PC-3 (cell line): ENCODE measurements at regions not wholly inside any gene's neighbourhood (a gene's known extent, or its start where the extent isn't known, plus 50 kb on each side); places are given as distances from the start of the nearest gene placed in this dataset.

Experiments
- ATAC-seq: fragments of 200-7000 bp; cut with Tn5 transposase; 2 replicates; pipeline ENCODE4 v1.9.1; 2020; ENCODE audit warnings: mild to moderate bottlenecking, moderate library complexity
- BruUV-seq: library from RNA; stranded (reverse); fragments of 400-500 nt; replicated peaks from 2 replicates; lab custom pipeline; 2021; lab: Mats Ljungman, UMichigan
- CTCF ChIA-PET: fragments of 300-600 bp; sonication (Branson Sonifier 250); formaldehyde crosslinking; loops from one replicate; lab custom pipeline; 2022; ENCODE audit warnings: antibody characterized with exemption; lab: Charles Lee
- POLR2A ChIA-PET: fragments of 300-600 bp; sonication (Branson Sonifier 250); formaldehyde crosslinking; loops from one replicate; lab custom pipeline; 2022; ENCODE audit warnings: antibody characterized with exemption; ENCODE audit not compliant: unreplicated experiment; lab: Charles Lee
- DNase-seq: peaks from one replicate; pipeline ENCODE4 v3.0.0-alpha.2; 2015
- H2AFZ ChIP-seq: fragments of 300-600 bp; sonication (generic); 2 replicates; pipeline ENCODE4 v1.6.0; 2016; ENCODE audit warnings: antibody characterized with exemption, low read length
- H3F3A ChIP-seq: fragments of 300-600 bp; sonication (generic); one replicate; pipeline ENCODE4 v1.6.0; 2017; ENCODE audit warnings: antibody characterized with exemption, low read length, control low read depth, mild to moderate bottlenecking; ENCODE audit not compliant: unreplicated experiment
- H3K27ac ChIP-seq: fragments of 300-600 bp; sonication (generic); 2 replicates; pipeline ENCODE4 v1.5.1; 2016; ENCODE audit warnings: mild to moderate bottlenecking, low read length
- H3K27me3 ChIP-seq: fragments of 300-600 bp; sonication (generic); 2 replicates; pipeline ENCODE4 v1.6.1; 2016; ENCODE audit warnings: low read length, mixed read lengths
- H3K36me3 ChIP-seq: fragments of 300-600 bp; sonication (generic); 2 replicates; pipeline ENCODE4 v1.6.1; 2016; ENCODE audit warnings: low read depth, mixed run types, low read length, mixed read lengths
- H3K4me1 ChIP-seq: fragments of 300-600 bp; sonication (generic); 2 replicates; pipeline ENCODE4 v1.5.1; 2016; ENCODE audit warnings: low read length; ENCODE audit not compliant: insufficient read depth
- H3K4me2 ChIP-seq: fragments of 300-600 bp; sonication (generic); 2 replicates; pipeline ENCODE4 v1.6.0; 2016; ENCODE audit warnings: low read length
- H3K4me3 ChIP-seq: fragments of 300-600 bp; sonication (generic); 2 replicates; pipeline ENCODE4 v1.5.1; 2016; ENCODE audit warnings: mild to moderate bottlenecking, low read length, mixed read lengths
- H3K79me2 ChIP-seq: fragments of 300-600 bp; sonication (generic); 2 replicates; pipeline ENCODE4 v1.6.1; 2017; ENCODE audit warnings: low read length, mixed read lengths
- H3K9ac ChIP-seq: fragments of 300-600 bp; sonication (generic); 2 replicates; pipeline ENCODE4 v1.6.0; 2016; ENCODE audit warnings: mild to moderate bottlenecking, low read length
- H3K9me2 ChIP-seq: fragments of 300-600 bp; sonication (generic); replicated peaks from 2 replicates; pipeline ENCODE4 v1.6.1; 2016; ENCODE audit warnings: mixed run types, low read length, mixed read lengths
- H3K9me3 ChIP-seq: fragments of 300-600 bp; sonication (generic); 2 replicates; pipeline ENCODE4 v1.6.1; 2016; ENCODE audit warnings: low read length, mixed read lengths
- H4K20me1 ChIP-seq: fragments of 300-600 bp; sonication (generic); 2 replicates; pipeline ENCODE4 v1.6.1; 2016; ENCODE audit warnings: low read length, mixed read lengths
- CTCF ChIP-seq: fragments of 300-600 bp; sonication (generic); conservative IDR thresholded peaks from 2 replicates; pipeline ENCODE4 v1.5.1; 2017; ENCODE audit warnings: antibody characterized with exemption, low read depth, mild to moderate bottlenecking, low read length
- EZH2 ChIP-seq: fragments of 300-600 bp; sonication (generic); IDR thresholded peaks from one replicate; pipeline ENCODE4 v1.6.1; 2017; ENCODE audit warnings: antibody characterized with exemption, mild to moderate bottlenecking, low read length; ENCODE audit not compliant: unreplicated experiment
- EZH2phosphoT487 ChIP-seq: fragments of 300-600 bp; sonication (generic); IDR thresholded peaks from 2 replicates; pipeline ENCODE4 v1.6.1; 2018; ENCODE audit warnings: mild to moderate bottlenecking, antibody characterized with exemption, low read length, borderline replicate concordance
- intact Hi-C: fragments of 100-400 bp; cut with micrococcal nuclease; formaldehyde crosslinking; loops from 2 replicates; pipeline ENCODE4 v1.9.0; 2023

GRCh38 chr12:60172266-60173211 lies 576.7 kb downstream of the SLC16A7 start:
- 0 out of 2 replicates have a peak overlapping the region, but pooled peaks have one; percentile 2 for H3K27ac ChIP-seq
- H3K4me1 ChIP-seq, result peaks cover 52% of the 10 kb centered on the region
- no peak overlapping the region for H2AFZ ChIP-seq
- no peak overlapping the region for H3K9ac ChIP-seq
- H3K9me2 ChIP-seq, result no peaks in the 10 kb centered on the region
- H3K4me3 ChIP-seq, result no peak overlapping the region; the same call in 1 of the 2 replicates
- no peaks in the 10 kb centered on the region for H3K27me3 ChIP-seq
- H4K20me1 ChIP-seq, result no peaks in the 10 kb centered on the region
- H3K79me2 ChIP-seq, result no peaks in the 10 kb centered on the region
- POLR2A ChIA-PET, result no interaction called here
- H3K9me3 ChIP-seq, result no peaks in the 10 kb centered on the region
- CTCF ChIA-PET, result no interaction called here
- peak overlapping the region; percentile 69 for H3K4me2 ChIP-seq
- H3F3A ChIP-seq, result no peaks in the 10 kb centered on the region
- no TSS peak for BruUV-seq
- TF ChIP-seq EZH2phosphoT487, result no peak
- TF ChIP-seq CTCF, result no peak
- TF ChIP-seq EZH2, result no peak
- ATAC-seq (0 out of 2 replicates have a peak, but pooled peaks have one; percentile 12), DNase-seq (peak; percentile 66)
- no peaks in the 10 kb centered on the region for H3K36me3 ChIP-seq
- intact Hi-C loops, result no loop called here

- H3K27me3 ChIP-seq, result no peaks in the 10 kb centered on the region
- CTCF ChIA-PET, result no interaction called here
- POLR2A ChIA-PET, result no interaction called here
- H4K20me1 ChIP-seq, result no peaks in the 10 kb centered on the region
- peaks cover 44% of the 10 kb centered on the region for H3K4me1 ChIP-seq
- no peak for ATAC-seq
- intact Hi-C loops, result no loop called here
- peak overlapping the region; percentile 69 for H3K4me2 ChIP-seq
- H3K4me3 ChIP-seq, result no peak overlapping the region; the same call in 1 of the 2 replicates
- no peak overlapping the region for H3K9ac ChIP-seq
- H3F3A ChIP-seq, result no peaks in the 10 kb centered on the region
- no peaks in the 10 kb centered on the region for H3K9me2 ChIP-seq
- H2AFZ ChIP-seq, result no peak overlapping the region
- no peak for TF ChIP-seq EZH2
- TF ChIP-seq EZH2phosphoT487, result no peak
- TF ChIP-seq CTCF, result no peak
- no TSS peak for BruUV-seq
- H3K9me3 ChIP-seq, result no peaks in the 10 kb centered on the region
- no peaks in the 10 kb centered on the region for H3K36me3 ChIP-seq
- no peaks in the 10 kb centered on the region for H3K79me2 ChIP-seq
- H3K27ac ChIP-seq, result peak overlapping the region; percentile 25
- no peak for DNase-seq
Observed at GRCh38 chr12:60173224-60174170, 577.7 kb downstream of the SLC16A7 start.
